Muscle layer of duodenum (tissue), 2 donors: ENCODE measurements at regions not wholly inside any gene's neighbourhood (a gene's known extent, or its start where the extent isn't known, plus 50 kb on each side); places are given as distances from the start of the nearest gene placed in this dataset.
"Not testable (repeated sequence)": the region's sequence is repeated elsewhere in the genome, so short reads cannot be mapped to it uniquely, and the experiment has no call there.

ENCODE experiments used
- H3K27ac ChIP-seq: one replicate; pipeline ENCODE4 v1.7.0; 2013; ENCODE audit warnings: mild to moderate bottlenecking, low read length
- H3K27me3 ChIP-seq: one replicate; pipeline ENCODE4 v1.7.0; 2013; ENCODE audit warnings: low read depth, mild to moderate bottlenecking, control low read depth, low read length
- H3K36me3 ChIP-seq, 2 donors: one replicate each; pipeline ENCODE4 v1.7.0; 2013; ENCODE audit warnings: low read length in 2 of 2, control low read depth in 1 of 2, mild to moderate bottlenecking in 1 of 2; ENCODE audit not compliant: insufficient read depth in 2 of 2, control insufficient read depth in 1 of 2
- H3K4me1 ChIP-seq, 2 donors: one replicate each; pipeline ENCODE4 v1.7.0; 2013; ENCODE audit warnings: low read length in 2 of 2, mild to moderate bottlenecking in 2 of 2, control low read depth in 1 of 2, moderate library complexity in 1 of 2; ENCODE audit not compliant: insufficient read depth in 2 of 2, control insufficient read depth in 1 of 2
- H3K4me3 ChIP-seq, 2 donors: one replicate each; pipeline ENCODE4 v1.7.0; 2013; ENCODE audit warnings: low read length in 2 of 2, low read depth in 1 of 2, mild to moderate bottlenecking in 1 of 2
- H3K9me3 ChIP-seq, 2 donors: one replicate each; pipeline ENCODE4 v1.7.0; 2013; ENCODE audit warnings: low read length in 2 of 2, control low read depth in 1 of 2, mild to moderate bottlenecking in 1 of 2; ENCODE audit not compliant: control insufficient read depth in 1 of 2
- donor health status: healthy.

DNA sequence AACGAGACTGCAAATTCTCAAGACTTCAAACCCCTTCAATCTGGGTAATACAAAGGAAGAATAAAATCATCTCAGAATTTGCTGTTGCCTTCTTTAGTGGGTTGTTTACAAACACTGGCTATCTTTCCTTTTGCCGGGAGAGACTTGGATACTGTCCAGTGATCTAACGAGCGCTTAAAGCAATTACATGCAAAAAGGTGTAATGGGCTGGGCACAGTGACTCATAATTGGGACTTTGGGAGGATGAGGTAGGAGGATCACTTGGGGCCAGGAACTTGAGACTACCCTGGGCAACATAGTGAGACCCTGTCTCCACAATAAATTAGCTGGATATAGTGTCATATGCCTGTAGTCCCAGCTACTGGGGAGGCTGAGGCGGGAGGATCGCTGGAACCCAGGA lies 52.2 kb upstream of the DEFB108B start:
- H3K36me3 ChIP-seq, H3K27ac ChIP-seq, H3K4me3 ChIP-seq, H3K9me3 ChIP-seq, H3K4me1 ChIP-seq, H3K27me3 ChIP-seq: not testable (repeated sequence)

- H3K27me3 ChIP-seq, H3K9me3 ChIP-seq, H3K27ac ChIP-seq, H3K36me3 ChIP-seq, H3K4me1 ChIP-seq, H3K4me3 ChIP-seq: not testable (repeated sequence)
Observed at GRCh38 chr11:71781491-71781890, 51.5 kb upstream of the DEFB108B start.

- H3K4me3 ChIP-seq, H3K36me3 ChIP-seq, H3K27ac ChIP-seq, H3K4me1 ChIP-seq, H3K9me3 ChIP-seq, H3K27me3 ChIP-seq: not testable (repeated sequence)
Observed at GRCh38 chr11:71782229-71782861, 50.7 kb upstream of the DEFB108B start.

GRCh38 chr11:71783191-71783590 lies 49.8 kb upstream of the DEFB108B start:
- H3K27me3 ChIP-seq, H3K4me1 ChIP-seq, H3K4me3 ChIP-seq, H3K27ac ChIP-seq, H3K9me3 ChIP-seq, H3K36me3 ChIP-seq: not testable (repeated sequence)
